Kidney capillary endothelial cell (primary cell): ENCODE measurements at regions not wholly inside any gene's neighbourhood (a gene's known extent, or its start where the extent isn't known, plus 50 kb on each side); places are given as distances from the start of the nearest gene placed in this dataset.

ENCODE experiments used
- DNase-seq: peaks from one replicate; pipeline ENCODE4 v3.0.0-alpha.2; 2018; ENCODE audit warnings: low spot score

GRCh38 chr2:224325941-224326340 is 76.0 kb downstream of the FAM124B start:
- no peak for DNase-seq

- DNase-seq = no peak
Measured at GRCh38 chr2:224324604-224325003, 77.3 kb downstream of the FAM124B start.

DNA sequence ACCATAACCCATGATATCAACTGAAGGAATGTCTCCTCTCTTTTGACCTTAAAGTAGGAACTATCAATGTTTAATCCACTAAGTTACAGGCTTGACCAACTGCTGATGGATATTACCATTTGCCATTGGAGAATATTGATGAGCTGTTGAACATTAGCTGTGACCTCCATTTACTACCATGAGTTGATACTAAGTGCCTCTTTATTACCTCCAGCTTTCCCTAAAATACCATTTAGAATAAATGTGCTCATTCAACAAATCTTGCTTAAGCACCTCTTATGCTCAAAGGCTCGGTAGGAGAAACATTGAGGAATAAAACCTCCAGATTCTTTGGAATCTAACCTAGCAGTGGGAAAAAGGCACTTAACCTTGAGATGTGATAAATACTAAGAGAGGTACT is 81.2 kb downstream of the FAM124B start:
- no peak for DNase-seq

DNA sequence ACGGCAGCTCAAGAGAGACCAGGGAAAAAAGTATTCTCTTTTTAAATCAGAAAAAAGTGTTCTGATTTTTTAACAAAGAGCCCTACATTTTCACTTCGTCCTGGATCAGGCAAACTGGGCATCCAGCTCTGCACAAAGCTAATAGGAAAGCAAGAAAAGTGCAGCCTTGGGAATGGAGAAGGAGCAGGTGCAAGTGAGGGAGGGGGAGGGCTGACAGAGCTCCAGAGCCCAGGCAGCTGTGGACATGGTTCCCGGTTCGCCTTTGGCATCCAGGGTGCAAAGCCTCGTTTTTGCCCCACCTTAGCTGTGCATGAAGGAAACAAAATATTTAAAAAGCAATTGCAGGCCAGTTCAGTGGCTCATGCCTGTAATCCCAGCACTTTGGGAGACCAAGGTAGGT is 82.2 kb downstream of the FAM124B start:
- no peak for DNase-seq

DNA sequence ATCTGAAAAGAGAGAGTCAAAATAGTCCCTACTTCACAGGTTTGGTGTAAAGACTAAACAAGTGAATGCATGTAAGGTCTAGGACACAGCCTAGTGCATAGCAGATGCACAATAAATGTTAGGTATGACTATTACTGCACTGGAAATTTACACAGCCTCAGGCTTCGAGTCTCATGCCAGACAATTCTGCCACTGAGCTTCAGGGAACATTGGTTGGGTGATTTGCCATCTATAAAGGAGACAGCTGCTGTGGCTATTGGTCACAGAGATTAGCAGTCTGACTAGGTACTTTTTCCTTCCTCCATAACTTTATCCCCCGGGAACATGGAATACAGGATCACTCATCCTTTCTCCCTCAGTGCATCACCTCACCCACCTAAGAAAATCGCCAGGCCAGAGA is 89.2 kb downstream of the FAM124B start:
- DNase-seq = no peak

DNA sequence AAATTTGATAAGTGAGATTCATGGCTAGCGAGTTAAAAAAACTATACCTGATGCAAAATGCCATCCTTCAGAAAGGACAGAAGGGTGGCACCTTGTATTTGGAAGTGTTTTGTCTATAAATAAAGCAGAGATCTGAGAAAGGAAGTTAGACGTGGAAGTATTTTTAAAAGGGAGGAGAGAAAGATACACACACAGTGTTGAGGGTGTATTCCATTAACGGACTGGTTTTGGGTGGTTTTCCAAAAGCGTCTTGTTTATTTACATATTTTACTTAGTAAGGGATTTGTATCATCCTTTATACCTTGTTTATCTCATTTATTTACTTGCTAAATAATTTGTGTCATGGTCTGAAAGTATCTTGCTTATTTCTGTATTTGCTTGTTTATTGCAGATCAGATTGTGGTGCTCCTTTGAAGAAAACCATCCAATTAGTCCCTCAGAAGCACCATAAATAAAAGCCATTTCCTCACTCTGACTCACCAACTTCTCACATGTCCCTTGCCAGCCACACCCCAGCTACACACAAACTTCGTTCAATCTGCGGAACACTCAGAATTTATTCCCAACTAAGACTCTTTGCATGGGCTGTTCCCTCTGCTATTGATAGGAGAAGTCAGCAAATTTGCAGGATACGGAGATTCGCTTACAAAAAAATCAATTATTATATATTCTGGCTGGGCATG is 90.8 kb downstream of the FAM124B start:
- DNase-seq = no peak

GRCh38 chr2:224309176-224309575 is 92.7 kb downstream of the FAM124B start:
- DNase-seq = no peak

DNA sequence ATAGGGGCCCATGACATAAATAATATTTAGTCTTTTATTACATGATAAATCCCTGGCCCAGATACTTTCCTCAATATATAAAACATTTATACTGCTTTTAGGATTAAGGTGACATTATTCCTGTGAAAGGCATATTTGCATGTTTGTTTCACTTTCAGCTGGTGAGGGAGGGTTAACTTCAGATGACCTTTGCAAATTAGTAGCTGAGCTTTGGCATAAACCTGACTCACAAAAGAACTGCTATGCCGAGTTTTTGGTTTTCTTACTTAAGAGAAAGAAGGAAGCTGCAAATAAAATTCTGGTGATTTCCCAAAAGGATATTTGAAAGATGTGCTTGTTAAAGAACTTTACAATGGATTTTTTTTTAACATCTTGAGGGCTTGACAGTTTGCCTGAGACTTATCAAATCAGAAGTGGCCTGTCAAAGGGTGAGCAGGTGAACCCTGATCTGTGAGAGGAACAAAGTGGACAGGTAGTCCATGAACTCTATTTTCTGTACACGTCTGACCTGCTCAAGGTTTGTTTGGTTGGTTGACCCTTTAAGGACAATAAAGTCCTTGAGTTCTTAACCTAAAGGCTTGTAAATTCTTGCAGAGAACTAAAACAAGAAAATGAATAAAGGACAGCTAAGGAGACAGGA is 93.5 kb downstream of the FAM124B start:
- no peak for DNase-seq

DNA sequence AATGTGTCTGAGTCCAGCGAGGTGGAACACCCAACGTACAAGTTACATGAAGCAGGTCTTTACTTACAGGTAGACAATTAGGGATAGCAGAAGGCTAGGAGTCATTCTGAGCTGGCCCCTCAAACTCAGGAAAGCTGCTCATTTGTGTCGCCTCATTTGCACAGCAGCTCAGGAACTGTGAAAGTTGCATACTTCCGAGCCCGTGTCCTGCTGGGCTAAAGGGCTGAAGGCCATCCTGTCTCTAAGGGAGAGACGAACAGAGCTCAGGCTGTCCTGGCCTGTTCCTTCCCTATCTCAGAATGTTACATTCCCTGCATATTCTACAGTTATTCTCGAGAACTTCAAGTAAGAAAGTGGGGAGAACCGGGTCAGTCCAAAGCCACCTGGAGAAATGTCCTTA is 99.0 kb downstream of the FAM124B start:
- DNase-seq = no peak

- DNase-seq = no peak
Measured at GRCh38 chr2:224293976-224294375, 107.9 kb downstream of the FAM124B start.

DNA sequence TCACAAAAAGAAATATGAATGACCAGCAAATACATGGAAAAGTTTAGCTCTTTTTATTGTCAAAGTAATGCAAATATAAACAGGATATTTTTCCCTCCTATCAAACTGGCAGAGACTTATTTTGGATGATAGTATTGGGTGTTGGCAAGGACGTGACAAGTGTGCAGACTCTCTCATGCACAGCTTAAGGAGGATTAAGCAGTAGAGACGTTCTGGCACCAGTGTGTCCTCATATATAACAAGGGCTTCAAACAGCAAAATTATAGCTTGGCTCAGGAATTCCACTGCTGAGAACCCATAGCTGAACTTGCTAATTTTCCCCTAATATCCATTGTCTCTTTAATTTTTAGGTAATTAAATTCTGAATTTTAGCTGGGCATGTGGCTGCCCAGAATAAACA is 114.4 kb downstream of the FAM124B start:
- no peak for DNase-seq

DNA sequence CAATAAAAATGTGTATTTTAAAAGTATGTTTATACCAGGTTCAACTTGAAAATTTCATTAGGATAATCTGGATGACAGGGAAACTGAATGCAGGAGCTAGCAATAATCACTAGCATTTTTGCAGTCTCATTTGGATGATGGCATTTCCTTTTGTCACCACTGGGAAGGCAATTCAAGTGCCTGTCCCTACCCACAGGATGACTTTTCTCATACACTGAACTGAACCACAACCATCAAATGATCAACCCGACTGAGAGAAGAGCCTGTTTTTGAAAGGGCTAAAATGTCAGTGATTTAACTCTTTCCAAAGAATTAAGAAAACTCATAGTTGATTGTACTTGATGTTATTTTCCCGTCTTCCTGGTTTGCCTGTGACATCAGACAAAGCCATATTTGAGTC is 115.0 kb downstream of the FAM124B start:
- peak; percentile 24 for DNase-seq

DNA sequence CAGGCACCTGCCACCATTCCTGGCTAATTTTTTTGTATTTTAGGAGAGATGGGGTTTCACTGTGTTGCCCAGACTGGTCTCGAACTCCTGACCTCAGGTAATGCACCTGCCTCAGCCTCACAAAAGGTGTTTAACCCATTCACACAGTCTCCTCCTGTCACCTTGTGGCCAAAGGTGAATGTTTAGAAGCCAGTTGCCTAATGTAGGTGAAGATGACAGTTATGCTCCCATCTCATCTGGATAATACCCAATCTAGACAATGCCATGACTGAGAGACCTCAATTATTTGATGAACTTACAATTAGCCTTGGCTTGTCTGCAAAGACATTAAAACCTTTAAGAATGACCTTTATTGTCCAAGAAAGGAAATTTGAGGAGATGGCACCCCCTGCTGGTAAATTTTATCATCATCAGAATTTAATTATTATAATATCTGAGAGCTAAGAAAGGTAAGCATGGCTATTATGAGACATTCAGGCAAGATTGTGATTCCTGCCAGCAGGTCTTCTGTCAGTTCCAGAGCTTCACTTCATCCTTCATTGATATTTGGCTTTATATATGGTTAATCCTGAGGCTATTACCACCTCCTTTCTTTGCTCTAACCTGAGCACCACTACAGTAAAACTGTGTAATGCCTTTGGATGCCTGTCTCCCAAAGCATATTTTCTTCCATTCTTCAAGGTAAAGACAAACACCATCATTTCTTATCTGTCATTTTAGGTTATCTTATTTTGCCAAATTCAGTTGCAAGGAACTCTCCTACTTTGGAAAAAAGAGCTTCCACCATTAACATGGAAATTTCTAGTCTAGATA is 117.6 kb downstream of the FAM124B start:
- peak; percentile 58 for DNase-seq

- no peak for DNase-seq
Measured at GRCh38 chr2:224283466-224283965, 118.4 kb downstream of the FAM124B start.

DNA sequence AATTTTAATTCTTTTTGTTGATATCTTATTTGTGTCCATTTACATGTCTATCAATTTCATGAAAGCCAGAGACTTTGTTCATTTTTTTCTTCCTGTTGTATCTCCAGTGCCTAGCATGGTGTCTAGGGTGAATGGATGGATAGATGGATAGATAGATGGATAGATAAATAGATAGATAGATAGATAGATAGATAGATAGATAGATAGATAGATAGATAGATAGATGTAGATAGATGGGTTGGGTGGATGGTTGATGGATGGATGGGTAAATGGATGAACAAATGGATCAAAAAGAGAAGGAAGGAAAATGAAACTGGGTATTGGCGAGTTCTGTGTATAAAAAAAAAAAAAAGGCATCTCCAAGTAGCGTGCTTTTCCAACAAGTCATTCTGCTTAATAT is 120.5 kb downstream of the FAM124B start:
- no peak for DNase-seq

GRCh38 chr2:224278531-224278930 is 123.4 kb downstream of the FAM124B start:
- no peak for DNase-seq

DNA sequence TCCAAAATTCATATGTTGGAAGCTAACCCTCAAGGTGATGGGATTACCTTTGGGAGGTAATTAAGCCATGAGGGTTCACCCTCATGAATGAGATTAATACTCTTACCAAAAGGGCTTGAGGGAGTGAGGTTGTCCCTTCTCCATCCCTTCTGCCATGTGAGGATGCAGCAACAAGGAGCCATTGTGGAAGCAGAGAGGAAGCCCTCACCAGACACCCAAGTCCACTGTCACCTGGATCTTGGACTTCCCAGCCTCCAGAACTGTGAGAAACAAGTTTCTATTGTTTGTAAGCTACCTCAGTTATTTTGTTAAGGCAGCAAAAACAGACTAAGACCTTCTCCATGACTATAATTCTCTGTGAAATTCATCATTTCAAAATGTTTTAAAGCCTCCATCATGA is 125.7 kb downstream of the FAM124B start:
- no peak for DNase-seq

DNA sequence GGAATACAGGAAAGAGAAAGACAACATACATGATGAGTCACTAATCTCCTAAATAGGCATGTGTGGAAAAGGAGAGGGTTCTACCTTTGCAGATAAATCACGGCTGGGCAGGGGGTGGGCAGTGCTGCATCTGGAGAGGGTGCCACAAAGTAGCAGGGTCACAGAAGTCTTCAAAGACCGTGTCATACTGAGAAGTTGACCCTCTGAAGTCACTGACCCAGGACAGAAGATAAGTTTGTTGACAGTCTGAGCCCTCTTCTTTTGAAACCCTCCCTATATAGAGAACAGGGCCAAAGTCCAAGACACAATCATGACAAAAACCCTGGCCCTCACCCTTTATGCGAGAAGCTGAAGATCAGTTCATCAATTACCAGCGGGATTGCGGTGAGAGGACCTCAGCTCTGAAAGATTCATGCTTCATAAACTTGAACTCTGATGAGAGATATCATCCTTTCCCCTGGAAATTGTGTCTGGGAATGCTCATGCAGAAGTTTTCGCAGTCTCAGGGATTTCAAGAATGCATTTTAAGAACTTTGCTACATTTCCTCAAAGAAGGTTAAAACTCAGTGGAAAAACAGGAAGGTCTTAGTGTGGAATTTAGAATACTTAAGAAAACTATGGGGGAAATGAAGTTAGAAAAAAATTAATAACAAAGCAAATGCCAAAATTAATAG is 129.5 kb downstream of the FAM124B start:
- DNase-seq = no peak

GRCh38 chr2:224271617-224272236 is 130.2 kb downstream of the FAM124B start:
- no peak for DNase-seq

DNA sequence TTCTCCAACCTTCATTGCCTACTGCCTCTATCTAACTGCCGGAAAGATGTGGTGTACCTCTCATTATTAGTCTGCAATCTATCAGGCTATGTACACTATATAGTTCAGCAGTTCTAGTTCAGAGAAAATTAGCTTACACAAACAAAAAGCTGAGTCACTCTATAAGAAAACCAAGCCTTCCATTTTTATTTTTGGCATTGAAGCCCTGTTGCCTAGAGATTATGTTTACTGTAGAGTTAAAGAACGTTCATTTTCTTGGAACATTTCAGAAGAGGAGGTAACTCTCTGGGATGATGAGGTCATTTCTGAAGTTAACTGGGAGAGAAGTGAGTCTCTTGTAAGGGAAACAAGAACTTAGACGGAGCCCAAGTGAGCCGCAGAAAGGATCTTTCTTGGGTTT is 133.5 kb downstream of the FAM124B start:
- DNase-seq = no peak

DNA sequence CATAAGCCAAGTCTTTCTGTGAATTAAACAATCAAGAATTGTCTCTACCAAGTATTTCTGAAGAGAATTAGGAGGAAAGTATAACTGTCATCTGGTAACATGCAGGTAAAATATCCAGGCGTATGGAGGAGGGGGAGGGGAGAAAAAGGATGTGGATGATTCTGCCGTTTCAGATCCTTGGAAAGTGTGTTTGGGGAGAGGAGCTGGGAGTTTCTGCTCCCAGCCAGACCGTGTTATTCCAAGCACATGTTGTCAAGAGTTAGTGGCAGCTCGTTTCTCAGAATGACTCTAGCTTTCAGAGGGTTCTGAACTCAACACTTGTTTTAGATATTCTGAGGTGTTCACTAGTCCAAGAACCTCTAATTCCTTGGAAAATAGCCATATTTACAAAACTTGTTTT is 137.6 kb downstream of the FAM124B start:
- DNase-seq = no peak

GRCh38 chr2:224263571-224264043 is 138.3 kb downstream of the FAM124B start:
- DNase-seq = no peak
